HG02642 (cell line): ENCODE measurements at regions not wholly inside any gene's neighbourhood (a gene's known extent, or its start where the extent isn't known, plus 50 kb on each side); places are given as distances from the start of the nearest gene placed in this dataset.

ENCODE experiments used
- ATAC-seq: cut with Tn5 transposase; IDR thresholded peaks from one replicate; pipeline ENCODE4 v1.9.1; 2021; ENCODE audit warnings: mild to moderate bottlenecking; ENCODE audit not compliant: unreplicated experiment, poor library complexity

- no peak for ATAC-seq
These were observed 420.7 kb upstream of the SALL3 start for GRCh38 chr18:78558948-78559347.

DNA sequence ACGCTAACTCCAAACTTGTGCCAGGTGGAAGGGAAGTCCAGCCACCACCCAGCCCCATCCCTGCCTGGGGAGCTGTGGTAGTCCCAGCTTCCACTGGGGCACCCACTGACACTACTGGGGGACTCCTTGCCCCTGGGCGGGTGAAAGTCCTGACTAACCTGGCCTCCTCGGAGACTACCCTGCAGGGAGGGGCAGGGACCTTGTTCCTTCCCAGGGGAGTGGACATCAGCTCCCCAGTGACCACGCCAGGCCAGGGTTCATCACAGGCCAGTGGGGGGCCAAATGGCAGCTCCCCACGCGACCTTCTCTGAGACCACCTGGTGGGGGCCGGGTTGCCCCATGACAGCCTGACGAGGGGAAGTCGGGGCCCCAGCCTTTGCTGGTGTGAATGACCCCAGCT, 420.0 kb upstream of the SALL3 start:
- ATAC-seq: no peak

DNA sequence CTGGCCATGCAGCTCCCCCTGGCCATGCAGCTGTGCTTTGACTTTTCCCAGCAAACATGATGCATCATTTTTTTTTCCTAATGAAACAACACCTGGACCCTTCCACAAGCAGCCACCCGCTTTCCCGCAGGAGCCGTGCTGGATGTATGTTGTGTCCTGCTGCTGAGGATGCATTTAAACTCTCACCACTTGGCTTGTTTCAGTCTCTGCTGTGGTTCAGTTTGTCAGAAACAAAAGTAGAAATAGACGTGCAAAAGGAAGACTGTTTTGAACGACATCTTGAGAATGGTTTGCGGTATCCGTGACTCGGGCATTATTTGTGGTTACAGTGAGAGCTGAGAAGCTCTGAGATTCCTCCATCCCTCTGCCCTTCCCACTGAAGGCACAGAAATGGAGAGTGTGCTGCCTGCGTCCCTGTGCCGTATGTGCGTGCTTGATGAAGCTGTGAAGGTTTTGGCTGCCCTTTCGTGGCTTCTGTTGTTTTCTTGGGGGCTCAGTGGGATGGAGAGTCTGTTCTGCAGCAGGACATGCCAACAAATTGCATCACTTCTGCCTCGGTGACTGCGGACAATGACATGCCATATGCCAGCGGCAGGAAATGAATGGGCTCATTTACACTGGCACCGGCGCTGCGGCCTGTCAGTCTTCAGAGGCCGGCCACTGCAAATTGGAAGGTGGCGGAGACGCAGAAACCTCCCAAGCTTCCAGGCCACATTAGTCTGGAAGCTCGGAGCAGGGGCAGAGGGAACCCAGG, 417.7 kb upstream of the SALL3 start:
- ATAC-seq: no peak

GRCh38 chr18:78562531-78562961, 417.1 kb upstream of the SALL3 start:
- no peak for ATAC-seq

DNA sequence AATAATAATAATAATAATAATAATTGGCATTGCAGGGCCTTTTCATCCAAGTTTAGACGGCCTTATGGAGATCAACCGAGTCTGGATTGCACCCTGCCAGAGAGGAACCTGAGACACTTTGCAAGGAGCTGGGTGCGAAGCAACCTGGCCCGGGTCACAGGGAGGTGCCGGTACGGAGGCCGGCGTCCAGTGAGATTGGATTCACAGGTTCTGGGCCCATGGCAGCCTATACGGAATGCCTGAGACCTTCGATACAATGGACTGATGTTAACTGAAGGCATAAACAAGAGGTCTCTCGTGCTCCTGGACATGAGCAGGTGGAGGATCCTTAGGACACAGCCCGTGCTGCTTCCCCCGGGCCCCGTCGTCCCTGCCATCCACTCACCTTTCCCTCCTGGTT, 416.5 kb upstream of the SALL3 start:
- no peak for ATAC-seq

DNA sequence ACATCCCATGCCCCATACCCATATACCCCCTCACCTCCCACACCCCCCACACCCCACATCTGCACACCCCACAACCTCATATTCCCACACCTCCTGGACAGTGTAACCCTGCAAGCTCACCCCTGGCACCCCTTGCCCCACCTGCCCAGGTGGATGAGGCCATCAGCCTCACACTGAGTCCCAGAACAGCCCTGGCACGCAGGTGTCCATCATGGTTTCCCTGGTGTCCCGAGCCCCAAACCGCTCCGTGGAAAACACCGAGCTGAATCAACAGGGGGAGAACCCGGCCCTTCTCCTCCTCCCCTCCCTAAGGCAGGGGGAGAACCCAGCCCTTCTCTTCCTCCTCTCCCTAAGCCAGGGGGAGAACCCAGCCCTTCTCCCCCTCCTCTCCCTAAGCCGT, 415.6 kb upstream of the SALL3 start:
- ATAC-seq: no peak

DNA sequence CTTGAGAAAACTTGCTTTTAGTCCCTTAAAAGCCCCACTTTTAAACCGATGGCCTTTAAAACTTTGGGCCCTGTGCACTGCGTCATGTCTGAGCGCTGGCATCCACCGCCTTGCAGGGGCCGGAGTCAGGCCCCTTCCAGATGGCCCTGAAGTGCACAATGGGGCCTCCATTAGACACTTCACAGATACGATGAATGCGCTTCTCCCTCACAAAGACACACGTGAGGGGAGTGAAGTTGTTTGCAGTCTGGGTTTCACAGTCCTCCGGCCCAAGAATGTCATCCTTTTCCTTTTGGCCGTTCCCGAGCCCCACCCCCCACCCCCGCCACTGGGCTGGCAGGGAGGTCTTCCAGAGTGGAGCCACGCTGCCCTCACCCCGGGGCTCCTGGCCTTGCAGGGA, 415.1 kb upstream of the SALL3 start:
- ATAC-seq: no peak

DNA sequence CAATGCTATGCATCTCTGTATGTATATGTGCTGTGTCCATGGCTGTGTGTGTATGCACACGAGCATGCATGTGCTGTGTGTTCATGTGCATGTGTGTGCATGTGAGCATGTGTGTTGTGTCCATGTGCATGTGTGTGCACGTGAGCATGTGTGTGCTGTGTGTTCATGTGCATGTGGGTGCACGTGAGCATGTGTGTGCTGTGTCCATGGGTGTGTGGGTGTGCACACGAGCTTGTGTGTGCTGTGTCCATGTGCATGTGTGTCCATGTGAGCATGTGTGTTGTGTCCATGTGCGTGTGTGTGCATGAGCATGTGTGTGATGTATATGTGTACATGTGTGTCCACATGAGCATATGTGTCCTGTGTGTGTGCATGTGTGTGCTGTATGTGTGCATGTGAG, 414.4 kb upstream of the SALL3 start:
- ATAC-seq: no peak

GRCh38 chr18:78566065-78566464, 413.6 kb upstream of the SALL3 start:
- no peak for ATAC-seq

DNA sequence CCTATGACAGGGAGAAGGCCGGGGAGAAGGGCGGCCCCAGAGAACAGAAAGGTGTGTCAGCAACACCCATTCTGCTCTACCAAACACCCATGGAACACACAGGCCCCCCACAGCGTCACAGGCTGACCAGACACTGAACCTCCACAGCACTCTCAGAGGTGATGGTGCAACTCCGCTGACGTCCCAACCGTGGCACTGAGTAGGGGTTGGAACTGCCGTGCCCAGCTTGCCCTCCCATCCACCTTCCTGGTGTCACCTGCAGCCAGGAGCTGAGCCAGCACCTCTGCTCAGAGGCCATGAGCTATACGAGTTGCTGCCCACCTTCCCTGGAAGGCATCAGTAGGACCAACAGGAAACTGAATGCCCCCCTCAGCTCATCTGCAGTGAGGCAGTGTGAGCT, 412.9 kb upstream of the SALL3 start:
- ATAC-seq: no peak

- no peak for ATAC-seq
These were observed 408.4 kb upstream of the SALL3 start for GRCh38 chr18:78571063-78571785.

GRCh38 chr18:78571831-78572347, 407.7 kb upstream of the SALL3 start:
- no peak for ATAC-seq

DNA sequence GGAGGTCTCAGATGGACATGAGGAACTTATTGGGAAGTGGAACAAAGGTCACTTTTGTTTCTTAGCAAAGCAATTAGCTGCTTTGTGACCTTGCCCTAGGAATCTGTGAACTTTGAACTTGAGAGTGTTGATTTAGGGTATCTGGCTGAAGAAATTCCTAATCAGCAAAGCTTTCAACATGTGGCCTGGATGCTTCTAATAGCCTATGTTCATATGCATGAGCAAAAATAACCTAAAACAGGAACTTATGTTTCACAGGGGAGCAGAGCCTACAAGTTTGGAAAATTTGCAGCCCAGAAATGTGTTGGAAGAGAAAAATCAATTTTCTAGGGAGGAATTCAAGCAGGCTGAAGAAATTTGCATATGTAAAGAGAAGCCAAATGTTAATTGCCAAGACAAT, 405.8 kb upstream of the SALL3 start:
- ATAC-seq: no peak

GRCh38 chr18:78576967-78577366, 402.7 kb upstream of the SALL3 start:
- no peak for ATAC-seq

DNA sequence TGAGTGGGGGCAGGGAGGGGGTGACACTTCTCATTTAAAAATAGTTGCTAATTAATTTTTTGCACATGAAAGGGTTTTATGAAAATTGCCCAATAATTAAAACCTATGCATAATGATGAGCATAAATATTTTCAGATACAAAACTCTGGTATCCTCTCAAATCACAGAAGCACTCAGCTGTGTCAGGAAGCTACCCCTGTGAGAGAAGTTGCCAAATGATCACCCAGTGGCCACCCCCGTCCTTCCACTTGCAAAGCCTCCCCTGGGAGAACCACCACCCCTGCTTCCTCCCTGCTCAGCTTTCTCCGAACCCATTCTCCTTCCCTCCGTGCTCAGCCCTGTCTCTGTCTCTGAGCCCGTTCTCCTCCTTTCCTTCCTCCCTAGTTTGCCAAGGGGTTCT, 400.2 kb upstream of the SALL3 start:
- no peak for ATAC-seq

DNA sequence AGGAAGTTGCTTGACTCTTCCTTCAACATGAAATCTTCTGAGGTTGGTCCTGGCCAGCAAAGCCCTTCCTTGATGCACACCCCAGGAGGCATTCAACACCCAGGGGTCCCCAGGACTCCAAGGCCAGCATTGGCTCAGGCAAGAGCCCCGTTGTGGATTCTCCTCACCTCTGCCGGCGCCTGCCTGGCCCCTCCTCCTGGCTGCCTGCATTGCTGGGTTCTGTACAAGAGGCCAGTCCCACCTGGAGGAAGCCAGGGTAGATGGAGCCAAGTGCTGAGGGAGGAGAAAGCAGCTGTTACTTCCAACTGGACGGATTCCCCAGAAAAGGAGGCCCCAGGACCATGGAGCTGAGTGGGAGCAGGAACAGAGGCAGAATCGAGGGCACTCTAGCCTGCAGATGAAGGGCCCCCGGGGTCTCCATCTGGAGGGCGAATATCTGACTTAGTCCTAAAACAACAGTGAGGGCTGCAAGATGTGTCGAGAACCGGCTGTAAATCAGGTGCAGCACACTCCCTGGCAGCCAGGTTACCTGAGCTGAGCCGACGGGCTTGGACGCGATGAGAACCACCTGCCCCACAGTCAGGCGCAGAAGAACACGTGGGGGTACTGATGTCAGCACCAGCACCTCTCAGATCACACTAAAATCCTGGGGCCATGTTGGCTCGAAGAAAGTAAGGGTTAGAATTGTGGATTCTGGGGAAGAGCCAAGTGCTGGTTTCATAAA, 399.6 kb upstream of the SALL3 start:
- no peak for ATAC-seq

GRCh38 chr18:78580835-78581339, 398.7 kb upstream of the SALL3 start:
- no peak for ATAC-seq

- ATAC-seq: no peak
These were observed 397.4 kb upstream of the SALL3 start for GRCh38 chr18:78582181-78582709.

- no peak for ATAC-seq
These were observed 396.5 kb upstream of the SALL3 start for GRCh38 chr18:78582898-78583738.
